Amygdala (tissue), 56 donors: ENCODE measurements at regions not wholly inside any gene's neighbourhood (a gene's known extent, or its start where the extent isn't known, plus 50 kb on each side); places are given as distances from the start of the nearest gene placed in this dataset.

Source experiments
- DNase-seq, 56 donors: peaks; one replicate each; lab custom pipeline; 2025; lab: John Stamatoyannopoulos, UW

DNA sequence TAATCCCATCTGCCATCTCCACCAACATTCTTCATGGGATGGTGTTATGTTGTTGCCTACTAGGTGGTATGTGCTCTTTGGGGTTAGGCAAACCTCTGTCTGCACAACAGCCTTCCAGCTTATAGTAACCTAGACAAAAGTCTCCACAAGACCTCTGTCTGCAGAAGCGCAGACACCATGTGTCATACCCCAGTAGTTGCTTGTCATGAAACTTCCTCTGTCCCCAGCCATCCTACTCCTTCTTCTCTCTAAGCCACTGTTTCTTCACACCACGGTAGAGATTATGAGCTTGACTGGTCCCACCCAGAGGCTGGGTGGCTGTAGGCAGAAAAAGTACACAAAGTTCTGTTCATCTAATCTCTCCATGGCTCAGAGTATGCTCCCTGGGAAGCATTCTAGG lies 100.3 kb downstream of the MAF start:
- no peak for DNase-seq

DNA sequence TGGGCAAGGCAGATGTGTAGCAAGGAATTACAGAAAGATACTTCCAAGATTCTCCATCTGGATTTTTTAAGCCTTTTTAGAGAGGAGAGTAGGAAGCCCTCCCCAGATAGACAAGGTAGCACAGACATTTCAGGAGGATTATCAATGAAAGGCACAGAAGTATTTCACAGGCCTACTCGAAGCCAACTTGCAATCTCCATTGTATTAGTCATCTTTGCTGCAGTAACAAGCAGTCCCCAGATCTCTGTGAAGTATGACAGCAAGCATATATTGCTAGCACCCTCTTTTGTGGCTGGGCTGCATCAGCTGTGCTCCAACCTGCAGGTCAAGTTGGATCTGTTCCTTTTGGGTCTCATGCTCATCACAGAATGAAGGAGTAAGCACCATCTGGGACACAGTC lies 101.6 kb downstream of the MAF start:
- DNase-seq = no peak

DNA sequence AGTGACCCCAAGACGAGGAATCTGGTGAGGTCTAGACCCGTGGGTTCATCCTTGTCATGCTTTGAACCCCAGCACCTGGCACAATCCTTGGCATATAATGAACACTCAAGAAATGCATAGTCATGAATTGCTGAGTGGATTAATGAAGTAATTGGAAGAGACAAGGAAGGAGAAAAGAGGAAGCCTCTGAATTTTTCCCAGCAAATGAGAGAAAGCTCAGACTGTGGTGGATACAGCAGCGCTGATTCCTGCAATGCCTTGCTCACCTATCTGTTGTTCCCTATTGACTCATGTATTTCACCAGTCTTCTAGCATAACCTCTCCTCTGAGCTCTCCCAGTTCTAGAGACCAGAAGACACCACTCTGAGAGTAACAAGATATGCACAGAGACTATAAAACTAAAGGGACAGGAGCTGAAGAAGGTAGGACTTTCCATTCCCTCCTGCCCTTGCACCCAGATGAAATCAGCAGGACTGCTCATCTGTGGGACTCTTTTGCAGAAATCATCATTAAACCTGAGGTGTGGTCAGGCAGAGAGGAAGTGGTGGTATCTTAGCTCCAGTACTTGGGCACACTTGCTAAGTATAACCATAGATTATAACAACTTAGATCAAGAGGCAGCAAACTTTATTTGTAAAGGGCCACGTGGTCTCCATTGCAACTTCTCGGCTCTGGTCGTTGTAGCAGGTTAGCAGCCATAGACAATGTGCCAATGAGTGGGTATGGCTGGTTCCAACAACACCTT lies 102.8 kb downstream of the MAF start:
- no peak for DNase-seq

DNA sequence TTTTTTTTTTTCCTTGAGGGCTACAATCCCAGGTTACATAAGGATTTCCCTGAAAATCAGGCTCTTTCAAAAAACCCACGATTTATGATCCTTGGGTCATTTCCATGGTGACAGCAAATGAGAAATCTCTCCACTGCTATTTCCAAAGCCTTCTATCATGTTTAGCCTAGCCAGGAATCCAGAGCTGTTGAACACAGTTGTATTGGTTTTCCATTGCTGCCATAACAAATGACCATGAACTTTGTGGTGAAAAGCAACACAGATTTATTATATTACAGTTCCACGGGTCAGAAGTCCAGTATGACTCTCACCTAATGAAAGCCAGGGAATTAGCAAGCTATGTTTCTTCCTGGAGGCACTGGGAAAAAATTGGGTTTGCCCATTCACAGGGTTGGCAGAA lies 106.6 kb downstream of the MAF start:
- DNase-seq = no peak

DNA sequence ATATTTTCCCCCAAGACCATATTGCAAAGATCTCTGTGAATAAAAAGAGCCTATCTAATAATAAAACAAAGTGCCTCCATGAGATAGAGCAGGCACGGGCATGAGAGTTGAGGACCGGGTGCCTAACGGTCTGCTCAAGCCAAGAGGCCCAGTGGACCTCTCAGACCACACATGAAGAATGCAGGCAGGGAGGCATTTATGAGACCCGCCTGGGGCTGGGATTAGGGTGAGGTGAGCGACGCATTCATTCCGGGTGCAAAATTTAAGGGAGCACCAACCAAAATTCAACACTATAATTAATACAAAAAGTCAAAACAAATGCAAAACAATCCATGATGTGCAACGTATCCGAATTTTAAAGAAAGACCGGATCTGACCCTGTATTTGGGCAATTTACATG lies 108.5 kb downstream of the MAF start:
- no peak for DNase-seq

DNA sequence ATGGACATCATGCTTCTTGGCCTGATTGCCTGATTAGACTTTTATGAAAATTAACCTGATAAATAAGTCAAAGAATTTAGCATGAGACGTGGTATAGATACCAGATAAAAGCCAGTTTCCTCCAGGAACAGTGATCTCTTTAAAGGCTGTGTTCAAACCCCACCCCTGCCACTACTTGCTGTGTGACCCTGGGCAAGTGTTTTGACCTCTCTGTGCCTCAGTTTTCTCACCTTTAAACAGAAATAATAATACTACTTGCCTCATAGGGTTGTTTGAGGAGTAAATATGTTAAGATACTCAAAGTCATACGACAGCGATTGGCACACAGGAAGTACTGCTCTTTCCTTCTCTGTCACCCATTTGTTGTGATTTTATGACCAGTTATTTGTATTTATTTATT lies 115.5 kb downstream of the MAF start:
- DNase-seq = no peak

DNA sequence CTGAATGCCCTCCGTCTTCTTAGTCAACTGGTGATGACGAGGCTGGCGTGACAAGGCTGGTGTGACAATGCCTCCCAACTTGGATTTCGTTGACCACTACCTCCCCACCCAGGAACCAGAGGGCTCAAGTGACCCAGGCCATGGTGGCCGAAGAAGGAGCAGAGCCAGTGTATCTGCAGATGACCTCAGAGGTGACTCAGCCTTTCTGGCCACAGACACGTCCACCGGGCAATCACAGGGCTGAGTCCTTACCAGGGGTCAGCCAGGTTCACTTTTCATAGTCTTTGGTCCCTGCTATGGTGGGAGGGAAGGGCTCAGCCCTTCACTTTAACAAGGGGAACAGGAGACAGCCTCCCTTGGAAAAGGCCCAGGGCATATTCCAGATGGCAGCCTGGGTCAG lies 116.3 kb downstream of the MAF start:
- DNase-seq = no peak

DNA sequence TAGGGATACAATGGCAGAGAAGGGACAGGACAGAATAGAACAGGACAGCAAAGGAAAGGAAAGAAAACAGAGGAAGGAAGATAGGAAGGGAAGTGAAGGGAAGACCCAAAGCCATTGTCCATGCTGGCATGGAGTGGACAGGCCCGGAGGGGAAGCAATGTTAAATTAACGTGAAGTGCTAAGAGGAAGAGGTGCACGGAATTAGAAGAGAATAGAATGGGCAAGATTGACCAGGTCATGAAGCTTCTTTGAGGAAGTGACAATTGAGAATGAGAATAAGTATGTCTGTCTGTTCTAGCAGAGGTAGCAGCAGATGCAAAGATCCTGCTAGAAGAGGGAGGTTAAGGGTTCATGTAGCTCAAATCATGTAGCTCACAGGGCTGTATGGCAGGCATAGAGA lies 117.2 kb downstream of the MAF start:
- DNase-seq = no peak

DNA sequence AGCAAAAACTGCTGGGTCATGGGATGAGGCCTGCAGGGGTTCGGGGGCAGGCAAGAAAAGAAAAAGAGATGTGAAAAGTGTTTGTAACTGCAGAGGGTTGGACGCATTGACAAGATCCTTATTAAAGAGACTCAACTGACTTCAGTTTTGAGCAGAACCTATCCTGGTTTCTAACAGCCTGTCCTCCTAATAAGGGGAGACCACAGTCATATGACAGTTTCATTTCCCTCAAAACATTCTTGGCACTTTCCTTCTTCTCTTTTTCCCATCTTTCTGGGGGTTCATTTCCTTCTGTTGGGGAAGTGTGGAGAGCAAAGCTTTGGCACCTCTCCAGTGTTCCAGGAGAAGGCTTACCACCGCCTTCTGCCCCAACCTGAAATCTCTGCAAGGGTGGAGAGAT lies 118.5 kb downstream of the MAF start:
- DNase-seq = peak in 1 of 56 donors; percentile 26

DNA sequence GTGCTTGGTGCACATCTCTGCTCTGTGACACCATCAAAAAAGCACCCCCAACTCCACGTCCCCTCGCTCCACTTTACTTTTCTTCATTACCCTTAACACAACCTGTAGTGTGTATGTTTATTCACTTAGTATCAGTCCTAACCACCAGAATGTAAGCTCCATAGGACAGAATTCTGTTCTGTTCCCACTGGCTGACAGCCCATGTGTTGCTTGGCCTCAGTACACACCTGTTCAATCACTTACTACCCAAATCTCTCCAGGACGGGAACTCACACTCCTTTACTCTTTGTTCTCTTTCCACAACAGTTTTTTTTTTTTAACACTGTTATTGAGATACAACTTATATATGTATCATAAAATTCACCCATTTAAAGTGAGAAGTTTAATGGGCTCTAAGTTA lies 119.6 kb downstream of the MAF start:
- no peak for DNase-seq

DNA sequence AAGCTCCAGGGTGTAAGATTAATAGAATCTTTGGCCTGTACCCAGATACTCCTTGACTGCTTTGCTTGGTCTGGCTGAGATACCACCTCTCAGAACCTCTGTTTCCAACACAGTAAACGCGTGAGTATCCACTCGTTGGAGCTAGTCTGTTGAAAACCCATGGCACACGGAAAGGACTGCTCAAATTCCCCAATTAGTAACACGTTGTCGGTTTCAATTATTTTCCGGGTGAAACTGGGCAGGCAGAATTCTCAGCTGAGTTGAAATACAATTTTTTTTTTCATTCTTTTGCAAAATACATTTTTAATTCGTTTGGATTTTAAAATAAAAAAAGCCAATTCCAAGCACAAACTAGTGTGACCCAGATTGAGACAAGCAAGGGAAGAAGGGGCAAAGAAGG lies 120.5 kb downstream of the MAF start:
- no peak for DNase-seq

DNA sequence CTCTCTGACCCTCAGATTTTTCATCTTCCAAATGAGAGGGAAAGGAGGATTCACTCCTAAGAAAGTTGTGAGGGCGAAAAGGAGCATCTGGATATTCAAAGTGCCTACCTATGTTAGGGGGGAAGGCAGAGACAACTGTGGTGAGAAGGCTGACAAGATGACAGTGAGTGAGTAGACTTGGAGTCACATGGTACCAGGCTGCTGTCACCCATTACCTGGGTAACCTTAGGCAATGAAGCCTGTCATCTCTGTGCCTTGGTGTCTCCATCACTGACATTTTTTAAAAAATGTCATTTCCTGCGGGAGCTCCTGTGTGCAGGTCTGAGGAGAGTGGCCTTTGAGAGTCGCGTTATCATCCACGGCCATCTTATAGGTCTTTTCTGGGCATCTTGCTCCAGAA lies 124.0 kb downstream of the MAF start:
- DNase-seq = no peak

DNA sequence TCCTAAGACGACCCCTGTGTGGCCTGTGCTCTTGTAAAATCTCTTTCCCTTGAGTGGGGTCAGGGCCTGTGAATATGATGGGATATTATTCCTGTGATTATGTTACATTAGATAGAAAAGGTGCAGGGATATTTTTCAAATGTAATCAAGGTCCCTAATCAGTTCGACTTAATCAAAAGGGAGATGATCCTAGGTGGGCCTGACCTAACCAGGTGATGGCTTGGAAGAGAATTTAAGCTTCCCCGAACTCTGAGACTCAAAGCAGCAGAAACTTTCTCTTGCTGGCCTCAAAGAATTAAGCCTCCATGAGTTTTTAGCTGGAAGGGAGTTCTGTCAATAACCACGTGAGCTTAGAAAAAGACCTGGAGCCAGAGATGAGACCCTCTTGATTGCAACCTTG lies 124.7 kb downstream of the MAF start:
- no peak for DNase-seq

DNA sequence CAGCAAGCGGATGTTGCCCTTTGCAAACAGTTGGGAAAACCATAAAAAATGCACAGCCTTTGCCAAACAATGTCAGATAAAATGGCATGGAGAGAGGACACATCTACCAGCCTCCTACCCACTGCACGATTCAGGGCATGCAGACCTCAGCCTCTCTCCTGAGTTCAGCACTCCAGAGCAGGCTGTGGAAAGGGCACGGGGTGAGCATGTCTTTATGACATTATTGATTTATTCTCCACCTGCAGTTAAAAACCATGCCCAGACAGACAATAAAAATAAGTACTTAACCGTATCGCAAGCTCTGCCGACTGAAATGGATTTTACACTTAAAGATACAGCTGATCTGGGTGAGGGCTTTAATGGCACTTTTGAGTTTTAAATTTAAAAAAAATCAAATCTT lies 127.1 kb downstream of the MAF start:
- no peak for DNase-seq

DNA sequence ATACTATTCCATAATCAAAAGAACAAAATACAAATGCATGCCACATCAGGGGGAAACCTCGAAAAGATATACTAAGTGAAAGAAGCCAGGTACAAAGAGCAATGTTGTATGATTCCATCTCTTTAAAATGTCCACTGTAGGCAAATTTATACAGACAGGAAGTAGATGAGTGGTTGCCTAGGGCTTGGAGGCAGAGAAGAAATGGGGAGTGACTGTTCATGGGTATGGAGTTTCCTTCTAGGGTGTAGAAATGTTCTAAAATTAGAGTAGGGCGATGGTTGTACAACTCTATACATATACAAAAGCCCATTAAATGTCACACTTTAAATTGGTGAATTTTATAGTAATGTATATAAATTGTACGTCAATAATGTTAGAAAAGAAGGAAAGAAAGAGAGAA lies 128.1 kb downstream of the MAF start:
- no peak for DNase-seq

DNA sequence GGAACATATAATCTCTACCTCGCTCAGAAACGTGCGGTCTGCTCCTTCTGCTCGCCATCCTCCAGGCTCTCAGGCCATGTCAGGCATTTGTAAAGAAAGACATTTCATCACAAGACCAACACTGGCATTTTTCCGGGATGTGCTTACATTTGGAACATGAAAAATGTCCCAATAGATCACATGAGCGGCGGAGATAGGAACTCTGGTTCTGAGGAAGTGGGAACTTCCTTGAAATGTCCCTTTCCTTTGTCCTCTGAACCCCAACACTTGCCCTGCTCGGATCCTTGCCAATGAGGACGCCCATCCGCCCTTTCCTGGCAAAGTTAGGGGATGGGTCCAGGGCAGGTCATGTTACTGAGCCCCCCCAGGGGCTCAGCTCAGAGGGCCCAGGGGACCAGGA lies 130.5 kb downstream of the MAF start:
- DNase-seq = no peak

DNA sequence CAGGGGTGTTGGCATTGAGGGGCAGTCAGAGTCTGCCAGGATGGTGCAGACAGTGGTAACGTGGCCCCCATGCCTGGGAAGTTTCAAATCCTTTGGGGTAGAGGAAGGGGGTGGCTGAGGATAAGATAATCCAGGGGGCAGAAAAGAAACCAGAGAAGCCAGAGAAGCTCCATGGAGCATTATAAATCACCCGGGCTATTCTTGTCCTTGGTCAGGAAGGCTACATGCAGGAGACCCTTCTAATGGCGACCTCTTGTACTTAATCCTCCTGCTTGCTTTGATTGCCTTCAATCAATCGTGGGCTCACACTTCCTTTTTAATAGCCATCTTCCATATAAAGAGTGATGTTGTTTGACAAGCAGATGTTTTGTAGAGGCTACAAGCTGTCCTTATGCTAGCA lies 131.9 kb downstream of the MAF start:
- no peak for DNase-seq

DNA sequence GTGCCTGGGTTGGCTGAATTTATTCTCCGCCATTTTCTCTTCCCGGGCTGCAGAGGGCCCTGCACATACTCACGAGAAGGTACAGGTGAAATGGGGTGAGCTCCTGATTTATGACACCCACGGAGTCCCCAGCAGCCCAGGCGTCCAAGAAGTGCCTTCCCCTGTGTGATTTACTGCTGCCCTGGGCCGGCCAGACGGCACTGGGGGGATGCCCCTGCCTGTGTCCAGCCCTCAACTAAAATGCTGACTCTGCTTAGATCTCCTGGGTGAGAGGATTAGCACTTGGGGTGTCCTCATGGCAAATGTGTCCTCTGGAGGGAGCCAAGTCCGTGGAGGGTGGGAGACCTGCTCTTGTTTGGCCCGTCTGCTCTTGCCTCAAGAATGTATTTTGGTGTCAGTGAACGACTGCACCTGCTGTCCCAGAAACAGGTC lies 132.4 kb downstream of the MAF start:
- DNase-seq = no peak

DNA sequence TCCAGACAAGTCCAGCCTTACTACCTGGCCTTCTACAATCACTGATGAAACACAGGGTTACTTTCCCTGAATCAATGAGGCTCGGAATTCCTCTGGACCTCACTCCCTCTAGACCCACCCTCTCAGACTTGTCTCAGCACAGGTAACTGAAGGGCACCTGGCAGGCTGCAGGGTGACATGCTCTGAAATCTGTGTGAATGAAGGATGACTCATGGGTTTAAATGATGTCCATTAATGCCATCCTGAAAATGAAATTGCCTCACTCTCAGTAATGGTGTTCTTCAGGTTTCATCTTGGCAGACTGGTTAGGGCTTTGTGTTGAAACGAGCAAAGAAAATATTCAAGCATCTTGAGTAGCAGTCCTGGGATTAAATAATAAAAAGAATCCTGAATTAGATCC lies 134.4 kb downstream of the MAF start:
- no peak for DNase-seq

DNA sequence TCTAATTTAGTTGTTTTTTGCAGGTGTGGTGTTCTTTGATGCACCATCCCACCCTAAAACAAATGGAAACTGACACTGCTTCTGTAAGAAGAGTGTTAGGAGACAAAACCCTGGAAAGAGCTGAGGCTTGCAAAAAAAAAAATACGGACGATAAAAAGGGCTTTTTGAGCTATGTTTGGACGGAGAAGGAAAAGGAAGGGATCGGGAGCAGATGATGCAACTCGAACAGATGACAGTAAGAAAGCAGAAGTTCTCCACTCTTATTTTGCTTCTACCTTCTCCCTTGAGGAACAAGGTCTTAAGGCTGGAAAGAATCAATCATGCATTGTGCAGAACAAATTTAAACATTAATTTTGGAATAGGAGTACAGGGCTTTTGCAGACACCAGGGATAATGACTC lies 136.7 kb downstream of the MAF start:
- DNase-seq = no peak

DNA sequence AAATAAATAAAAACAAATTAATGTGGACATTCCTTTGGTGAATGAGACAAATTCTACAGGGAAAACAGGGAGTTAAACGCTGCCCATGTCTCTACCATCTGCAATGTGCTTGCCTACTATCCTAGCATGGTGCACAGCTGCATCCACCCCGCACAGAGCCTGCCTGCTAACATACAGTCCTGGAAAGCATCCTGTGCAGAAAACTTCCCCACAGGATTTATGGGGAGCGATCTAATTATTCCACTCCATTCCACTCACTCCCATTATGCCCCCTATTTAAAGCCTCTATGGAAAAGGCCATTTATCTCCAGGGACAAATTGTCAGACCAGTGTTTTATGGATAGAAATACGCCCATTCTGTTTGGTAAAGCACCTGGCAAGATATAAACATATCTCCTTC lies 144.5 kb downstream of the MAF start:
- DNase-seq = no peak

DNA sequence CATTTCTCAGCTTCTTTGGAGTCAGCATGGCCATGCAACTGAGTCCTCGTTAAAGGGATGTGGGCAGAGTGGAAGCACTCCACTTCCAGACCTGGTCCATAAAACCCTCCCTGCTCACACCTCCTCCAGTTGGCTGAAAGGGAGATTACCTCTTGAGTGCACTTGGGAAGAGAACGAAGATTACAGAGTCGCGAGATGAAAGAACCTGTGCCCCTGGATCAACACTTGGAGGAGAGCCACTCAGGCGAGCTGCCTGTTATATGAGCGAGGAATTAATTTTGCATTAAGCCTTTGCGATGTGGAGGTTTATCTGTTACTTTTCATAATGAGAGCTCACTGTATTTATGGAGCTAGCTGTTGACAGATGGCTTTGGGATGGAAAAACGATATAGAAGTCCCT lies 147.9 kb downstream of the MAF start:
- DNase-seq = no peak

DNA sequence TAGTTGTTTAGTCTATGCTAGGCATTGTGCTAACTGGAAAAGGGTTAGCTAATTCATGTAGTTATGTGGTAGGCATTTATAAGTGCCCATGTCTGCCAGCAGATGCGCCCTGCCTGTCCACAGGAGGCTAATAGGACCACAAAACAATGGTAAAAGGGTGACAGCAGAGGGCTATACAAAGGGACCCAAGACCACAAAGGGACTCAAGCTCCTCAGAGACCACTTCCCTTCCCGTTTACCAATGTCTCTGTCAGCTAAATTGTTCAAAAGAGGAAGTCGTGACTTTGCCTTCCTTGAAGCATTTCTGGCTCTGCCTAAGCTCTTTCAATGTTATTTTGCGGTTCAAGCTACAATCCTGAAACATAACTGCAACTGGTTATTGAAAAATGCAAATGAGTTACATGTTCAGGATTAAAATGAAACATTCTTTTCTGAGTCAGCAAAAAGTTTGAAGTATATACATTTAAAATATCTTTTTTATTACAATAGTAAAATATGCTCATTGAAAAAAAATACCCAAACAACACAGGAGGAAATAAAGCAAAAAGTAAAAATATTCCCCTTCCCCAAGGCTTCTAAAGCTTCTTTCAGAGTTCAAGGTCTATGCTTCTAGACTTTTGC lies 149.2 kb downstream of the MAF start:
- DNase-seq = peak in 1 of 56 donors; percentile 21
